Subcutaneous abdominal adipose tissue (tissue), 5 donors: ENCODE measurements at regions not wholly inside any gene's neighbourhood (a gene's known extent, or its start where the extent isn't known, plus 50 kb on each side); places are given as distances from the start of the nearest gene placed in this dataset.
"Not testable (repeated sequence)": the region's sequence is repeated elsewhere in the genome, so short reads cannot be mapped to it uniquely, and the experiment has no call there.

Experiments used
- H3K27ac ChIP-seq: one replicate; pipeline ENCODE4 v1.7.0; 2013; ENCODE audit warnings: low read depth, mild to moderate bottlenecking, inconsistent platforms, low read length, moderate library complexity
- H3K27me3 ChIP-seq, 5 donors: one replicate each; pipeline ENCODE4 v1.7.0; 2013; ENCODE audit warnings: low read length in 5 of 5, inconsistent platforms in 1 of 5; ENCODE audit not compliant: control insufficient read depth in 5 of 5, insufficient read depth in 4 of 5
- H3K36me3 ChIP-seq, 5 donors: one replicate each; pipeline ENCODE4 v1.7.0; 2013; ENCODE audit warnings: low read length in 5 of 5; ENCODE audit not compliant: control insufficient read depth in 5 of 5, insufficient read depth in 5 of 5
- H3K4me1 ChIP-seq, 5 donors: one replicate each; pipeline ENCODE4 v1.7.0; 2013; ENCODE audit warnings: low read length in 5 of 5, mild to moderate bottlenecking in 3 of 5, moderate library complexity in 1 of 5; ENCODE audit not compliant: control insufficient read depth in 5 of 5, insufficient read depth in 5 of 5
- H3K4me3 ChIP-seq, 5 donors: one replicate each; pipeline ENCODE4 v1.7.0; 2013; ENCODE audit warnings: low read length in 5 of 5, low read depth in 1 of 5
- H3K9ac ChIP-seq, 5 donors: one replicate each; pipeline ENCODE4 v1.7.0; 2013; ENCODE audit warnings: low read length in 5 of 5, mild to moderate bottlenecking in 4 of 5, moderate library complexity in 3 of 5
- H3K9me3 ChIP-seq, 5 donors: one replicate each; pipeline ENCODE4 v1.7.0; 2013; ENCODE audit warnings: low read length in 5 of 5; ENCODE audit not compliant: control insufficient read depth in 5 of 5
- donor health status: healthy.
- donor health status: healthy.
- donor health status: healthy.
- donor health status: healthy.
- donor health status: healthy.

DNA sequence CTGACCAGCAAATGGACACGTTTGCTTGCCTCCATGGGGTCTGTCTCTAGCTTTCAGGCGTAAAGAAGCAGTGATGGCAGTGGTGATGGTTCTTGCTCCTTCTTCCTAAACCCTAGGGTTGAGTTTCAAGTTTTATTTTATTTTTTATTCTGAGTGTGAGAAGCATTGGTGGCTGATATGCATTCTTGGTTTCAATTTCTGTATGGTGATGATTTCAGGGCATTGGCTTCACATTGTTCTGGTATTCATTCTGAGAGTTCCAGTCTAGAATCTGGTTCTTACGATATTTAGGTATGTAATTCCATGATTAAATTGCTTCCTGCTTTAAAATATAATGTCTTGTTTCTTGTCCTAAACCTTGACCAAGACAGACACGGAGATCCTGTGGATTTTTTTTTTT, 444.5 kb upstream of the IMPG1 start:
- no peak overlapping the region for H3K9ac ChIP-seq
- H3K27ac ChIP-seq = no peak overlapping the region
- H3K4me3 ChIP-seq = no peak overlapping the region
- no peaks in the 10 kb centered on the region for H3K36me3 ChIP-seq
- H3K4me1 ChIP-seq = no peaks in the 10 kb centered on the region
- H3K27me3 ChIP-seq = no peaks in the 10 kb centered on the region
- H3K9me3 ChIP-seq = no peaks in the 10 kb centered on the region

DNA sequence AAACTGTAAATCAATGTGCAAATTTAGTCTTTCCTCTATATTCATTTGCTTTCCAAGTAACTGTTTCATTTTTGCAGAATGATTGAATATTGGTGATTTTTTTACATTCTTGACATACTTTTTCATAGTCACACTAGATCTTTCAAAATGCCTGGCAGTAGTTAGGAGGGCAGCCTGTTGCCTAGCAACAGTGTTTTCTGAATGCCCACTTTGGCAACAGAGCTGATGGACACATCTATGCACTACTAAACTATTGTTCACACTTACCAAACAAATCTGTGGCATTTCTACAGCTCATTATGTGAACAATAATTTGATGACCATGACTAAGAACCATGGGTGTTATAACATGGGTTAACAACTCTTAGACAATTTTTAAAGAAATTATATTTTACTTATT, 438.0 kb upstream of the IMPG1 start:
- no peak overlapping the region for H3K4me3 ChIP-seq
- no peaks in the 10 kb centered on the region for H3K27me3 ChIP-seq
- no peak overlapping the region for H3K9ac ChIP-seq
- no peaks in the 10 kb centered on the region for H3K4me1 ChIP-seq
- H3K36me3 ChIP-seq = no peaks in the 10 kb centered on the region
- no peak overlapping the region for H3K27ac ChIP-seq
- no peaks in the 10 kb centered on the region for H3K9me3 ChIP-seq

DNA sequence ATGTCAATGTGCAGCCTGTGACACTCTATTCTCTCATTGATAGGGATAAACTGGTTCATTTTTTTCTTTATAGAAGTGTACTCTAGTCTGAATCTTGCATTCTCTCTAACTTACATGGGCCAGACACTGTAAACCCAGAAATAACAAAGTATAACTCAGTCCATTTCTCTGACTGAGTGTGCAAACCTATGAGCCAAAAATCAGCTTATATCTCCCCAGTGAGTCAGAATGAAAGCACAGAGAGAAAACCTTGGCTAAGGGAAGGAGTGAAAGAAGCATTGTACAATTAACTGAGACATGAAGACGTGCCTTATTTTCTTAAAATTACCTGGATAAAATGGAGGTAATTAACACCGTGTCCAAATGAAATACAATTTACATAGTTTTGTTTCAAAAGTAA, 436.9 kb upstream of the IMPG1 start:
- H3K9me3 ChIP-seq = no peaks in the 10 kb centered on the region
- H3K36me3 ChIP-seq = no peaks in the 10 kb centered on the region
- H3K4me3 ChIP-seq = no peak overlapping the region
- no peak overlapping the region for H3K27ac ChIP-seq
- H3K4me1 ChIP-seq = no peaks in the 10 kb centered on the region
- no peak overlapping the region for H3K9ac ChIP-seq
- no peaks in the 10 kb centered on the region for H3K27me3 ChIP-seq

DNA sequence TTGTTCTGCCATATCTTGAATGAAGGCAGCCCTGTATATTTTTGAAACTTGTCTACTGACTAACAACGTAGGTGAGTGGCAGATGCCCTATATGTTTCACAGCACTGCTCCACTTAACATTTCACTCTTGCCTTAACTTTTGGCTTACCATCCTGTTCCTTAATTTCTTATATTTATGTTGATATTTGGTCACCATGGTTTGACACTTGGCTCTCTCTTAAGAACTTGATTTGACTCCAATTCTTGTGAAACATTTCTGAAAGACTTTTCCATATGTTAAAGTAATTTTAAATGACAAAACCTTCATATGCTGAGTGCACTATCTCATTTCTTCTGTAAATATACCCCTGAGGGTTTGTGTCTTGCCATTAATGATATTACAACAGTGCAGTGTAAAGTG, 434.3 kb upstream of the IMPG1 start:
- no peaks in the 10 kb centered on the region for H3K36me3 ChIP-seq
- no peak overlapping the region for H3K27ac ChIP-seq
- no peaks in the 10 kb centered on the region for H3K4me1 ChIP-seq
- no peak overlapping the region for H3K4me3 ChIP-seq
- no peaks in the 10 kb centered on the region for H3K27me3 ChIP-seq
- no peaks in the 10 kb centered on the region for H3K9me3 ChIP-seq
- no peak overlapping the region for H3K9ac ChIP-seq

DNA sequence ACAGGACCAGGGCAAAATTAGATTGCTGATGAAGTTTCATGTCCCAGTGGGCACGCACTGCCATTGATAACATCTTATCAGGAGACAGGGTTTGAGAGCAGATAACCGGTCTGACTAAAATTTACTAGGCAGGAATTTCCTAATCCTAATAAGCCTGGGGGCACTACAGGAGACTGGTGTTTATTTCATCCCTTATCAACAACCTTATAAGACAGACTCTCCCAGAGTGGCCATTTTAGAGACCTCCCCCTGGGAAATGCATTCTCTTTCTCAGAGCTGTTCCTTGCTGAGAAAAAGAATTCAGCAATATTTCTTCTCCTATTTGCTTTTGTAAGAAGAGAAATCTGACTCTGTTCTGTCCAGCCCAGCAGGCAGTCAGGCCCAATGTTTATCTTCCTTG, 423.4 kb upstream of the IMPG1 start:
- H3K36me3 ChIP-seq = no peaks in the 10 kb centered on the region
- H3K4me1 ChIP-seq = no peaks in the 10 kb centered on the region
- H3K4me3 ChIP-seq = no peak overlapping the region
- H3K27me3 ChIP-seq = no peaks in the 10 kb centered on the region
- peaks cover 2 to 23% (median 13%) of the 10 kb centered on the region in 5 donors for H3K9me3 ChIP-seq
- no peak overlapping the region for H3K27ac ChIP-seq
- H3K9ac ChIP-seq = no peak overlapping the region

DNA sequence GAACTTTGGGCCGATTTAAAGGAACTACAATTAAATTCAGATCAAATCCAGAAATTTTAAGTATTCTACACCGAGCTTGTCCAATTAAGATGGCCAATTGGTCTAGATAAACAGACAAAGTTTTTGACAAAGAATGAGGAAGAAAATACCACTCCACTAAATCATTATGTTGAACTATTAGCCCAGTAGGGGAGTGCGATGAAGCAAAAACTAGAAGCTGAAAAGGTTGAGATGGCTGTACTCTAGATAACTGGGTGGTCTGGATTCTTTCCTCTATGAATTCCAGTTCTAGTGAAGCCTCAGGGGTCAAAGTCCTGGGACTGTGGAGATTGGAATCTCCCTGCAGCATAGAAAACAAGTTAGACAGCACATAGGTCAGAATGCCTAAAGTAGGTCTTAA, 418.9 kb upstream of the IMPG1 start:
- not testable (repeated sequence) for H3K27me3 ChIP-seq, H3K27ac ChIP-seq, H3K9ac ChIP-seq, H3K36me3 ChIP-seq, H3K4me3 ChIP-seq, H3K4me1 ChIP-seq
- peaks cover 2 to 19% (median 13%) of the 10 kb centered on the region in 5 donors for H3K9me3 ChIP-seq

DNA sequence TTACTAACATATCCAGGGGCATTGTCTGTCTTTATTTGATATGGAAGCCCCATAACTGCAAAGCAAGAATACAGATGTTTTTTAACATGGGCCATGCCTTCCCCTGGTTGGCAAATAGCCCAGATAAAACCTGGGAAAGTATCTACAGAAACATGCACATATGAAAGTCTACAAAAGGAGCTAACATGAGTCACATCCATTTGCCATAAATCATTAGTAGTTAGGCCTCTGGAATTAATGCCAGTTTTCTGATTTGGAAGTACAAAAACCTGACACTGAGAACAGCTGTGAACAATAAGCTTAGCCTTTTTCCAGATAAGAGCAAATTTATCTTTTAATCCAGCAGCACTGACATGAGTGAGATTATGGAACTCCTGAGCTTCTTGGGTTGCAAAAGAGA, 418.0 kb upstream of the IMPG1 start:
- Histone ChIP-seq H3K4me3 (no peak overlapping the region), H3K36me3 (no peaks in the 10 kb centered on the region), H3K27me3 (no peaks in the 10 kb centered on the region), H3K4me1 (no peaks in the 10 kb centered on the region), H3K27ac (no peak overlapping the region), H3K9ac (no peak overlapping the region), H3K9me3 (peaks cover 2 to 12% (median 7%) of the 10 kb centered on the region in 5 donors)

DNA sequence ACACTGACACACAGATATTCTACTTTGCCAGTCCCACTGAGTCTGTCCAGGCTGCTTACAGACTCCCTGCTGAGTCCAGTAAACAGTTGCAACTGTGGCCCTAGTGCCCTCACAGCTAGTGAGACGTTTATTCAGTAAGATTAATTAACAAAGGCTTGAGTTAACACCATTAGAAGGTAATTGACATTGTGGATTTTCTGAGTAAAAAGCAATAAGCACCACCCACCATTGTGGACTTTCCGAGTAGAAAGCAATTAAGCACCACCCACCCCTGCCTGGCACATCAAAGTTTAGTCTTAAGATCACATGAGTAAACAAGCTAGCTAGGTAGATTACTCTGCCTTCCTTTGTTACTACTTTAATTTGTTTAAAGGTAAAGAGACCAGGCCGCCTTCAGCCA, 408.6 kb upstream of the IMPG1 start:
- no peak overlapping the region for H3K27ac ChIP-seq
- H3K4me1 ChIP-seq = no peaks in the 10 kb centered on the region
- peaks cover 0 to 20% (median 16%) of the 10 kb centered on the region in 5 donors for H3K9me3 ChIP-seq
- no peak overlapping the region for H3K9ac ChIP-seq
- H3K4me3 ChIP-seq = no peak overlapping the region
- no peaks in the 10 kb centered on the region for H3K27me3 ChIP-seq
- H3K36me3 ChIP-seq = no peaks in the 10 kb centered on the region

DNA sequence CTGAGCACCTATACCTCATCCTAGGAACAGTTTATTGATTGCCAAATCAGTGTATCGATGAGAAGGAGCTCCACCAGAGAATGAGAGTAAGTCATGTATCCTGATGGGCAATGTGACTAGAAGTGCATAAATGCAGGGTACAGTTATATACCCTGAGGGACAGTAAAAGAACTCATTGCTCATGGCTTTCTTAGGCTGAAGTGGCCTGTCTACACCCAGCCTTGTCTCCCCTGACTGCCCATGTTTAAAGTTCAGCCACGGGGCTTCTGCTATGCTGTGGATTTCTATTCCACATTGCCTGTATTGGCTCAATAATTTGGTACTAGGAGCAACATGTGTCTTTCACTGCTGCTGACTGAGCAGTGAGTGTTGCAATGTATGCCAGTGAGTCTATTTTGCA, 400.4 kb upstream of the IMPG1 start:
- H3K36me3 ChIP-seq = no peaks in the 10 kb centered on the region
- no peak overlapping the region for H3K4me3 ChIP-seq

DNA sequence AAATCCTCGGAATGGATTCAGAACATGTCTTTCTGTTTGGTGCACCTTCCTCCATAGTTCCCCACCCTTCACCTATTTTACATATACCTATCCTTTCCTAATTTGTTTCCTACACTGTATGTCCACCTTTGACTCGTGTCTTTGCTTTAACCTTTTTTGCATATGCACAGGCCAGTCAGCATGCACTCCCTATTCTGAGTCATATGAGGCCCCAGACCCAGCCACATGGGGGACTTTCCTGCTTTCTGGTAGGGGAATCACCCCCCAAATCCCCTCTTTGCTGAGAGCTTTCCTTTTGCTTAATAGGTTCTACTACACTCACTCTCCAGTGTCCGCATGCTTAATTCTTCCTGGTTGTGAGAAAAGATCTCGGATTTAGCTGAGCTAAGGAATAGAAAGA, 393.8 kb upstream of the IMPG1 start:
- no peaks in the 10 kb centered on the region for H3K36me3 ChIP-seq
- no peak overlapping the region for H3K4me3 ChIP-seq

More for the DNA sequence above, 400.4 kb upstream of the IMPG1 start:
- no peaks in the 10 kb centered on the region for H3K4me1 ChIP-seq
- peaks cover 0 to 9% (median 6%) of the 10 kb centered on the region in 5 donors for H3K9me3 ChIP-seq
- H3K27me3 ChIP-seq = no peaks in the 10 kb centered on the region
- H3K9ac ChIP-seq = no peak overlapping the region
- H3K27ac ChIP-seq = no peak overlapping the region

DNA sequence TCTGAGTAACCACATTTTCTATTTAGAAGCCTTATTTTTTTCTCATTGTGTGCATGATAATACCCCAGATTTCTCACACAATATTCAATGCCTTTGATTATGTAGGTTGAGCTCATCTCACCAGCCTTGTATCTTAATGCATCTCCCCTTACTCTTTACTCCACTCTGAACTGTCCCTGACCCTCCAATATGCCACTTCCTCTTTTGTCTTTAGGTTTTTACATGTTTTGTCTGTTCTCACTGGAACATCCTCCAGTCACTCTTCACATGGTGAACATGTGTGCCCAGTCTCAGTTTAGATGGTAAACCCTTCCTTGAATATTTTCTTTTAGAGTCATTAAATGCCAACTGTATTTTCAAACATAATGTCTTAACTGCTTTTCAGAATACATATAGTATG, 392.9 kb upstream of the IMPG1 start:
- Histone ChIP-seq H3K9ac (no peak overlapping the region), H3K27ac (no peak overlapping the region), H3K36me3 (no peaks in the 10 kb centered on the region), H3K4me3 (no peak overlapping the region), H3K4me1 (no peaks in the 10 kb centered on the region), H3K9me3 (no peaks in the 10 kb centered on the region), H3K27me3 (no peaks in the 10 kb centered on the region)

More for the DNA sequence above, 393.8 kb upstream of the IMPG1 start:
- no peak overlapping the region for H3K27ac ChIP-seq
- H3K4me1 ChIP-seq = no peaks in the 10 kb centered on the region
- H3K9me3 ChIP-seq = no peaks in the 10 kb centered on the region
- no peaks in the 10 kb centered on the region for H3K27me3 ChIP-seq
- H3K9ac ChIP-seq = no peak overlapping the region
